H9 (cell line): ENCODE measurements at regions not wholly inside any gene's neighbourhood (a gene's known extent, or its start where the extent isn't known, plus 50 kb on each side); places are given as distances from the start of the nearest gene placed in this dataset.

Experiments
- DNase-seq: peaks from one replicate; pipeline ENCODE4 v3.0.0-alpha.2; 2017
- H2AFZ ChIP-seq: one replicate; pipeline ENCODE4 v1.6.1; 2013; ENCODE audit warnings: mild to moderate bottlenecking, low read length, control low read depth, moderate library complexity
- H2AK5ac ChIP-seq: 2 replicates; pipeline ENCODE4 v1.6.1; 2013; ENCODE audit warnings: low read length, control low read depth, mixed read lengths; ENCODE audit not compliant: insufficient read length
- H2BK120ac ChIP-seq: one replicate; pipeline ENCODE4 v1.6.1; 2013; ENCODE audit warnings: low read depth, mild to moderate bottlenecking, low read length, control low read depth, inconsistent platforms; ENCODE audit not compliant: poor library complexity, severe bottlenecking
- H2BK12ac ChIP-seq: 2 replicates; pipeline ENCODE4 v1.6.1; 2013; ENCODE audit warnings: low read length, control low read depth, mixed read lengths, low read depth; ENCODE audit not compliant: insufficient read length
- H2BK15ac ChIP-seq: 2 replicates; pipeline ENCODE4 v1.6.1; 2013; ENCODE audit warnings: low read depth, low read length, control low read depth
- H2BK20ac ChIP-seq: one replicate; pipeline ENCODE4 v1.6.1; 2013; ENCODE audit warnings: low read depth, mild to moderate bottlenecking, low read length, control low read depth, inconsistent platforms; ENCODE audit not compliant: poor library complexity, severe bottlenecking
- H2BK5ac ChIP-seq: 2 replicates; pipeline ENCODE4 v1.6.1; 2013; ENCODE audit warnings: low read length, control low read depth, mixed read lengths; ENCODE audit not compliant: insufficient read length
- H3K14ac ChIP-seq: 2 replicates; pipeline ENCODE4 v1.6.1; 2013; ENCODE audit warnings: low read length, control low read depth; ENCODE audit not compliant: insufficient read depth
- H3K18ac ChIP-seq: 2 replicates; pipeline ENCODE4 v1.6.1; 2013; ENCODE audit warnings: low read depth, mild to moderate bottlenecking, mixed read lengths, low read length, control low read depth; ENCODE audit not compliant: insufficient read length
- H3K23ac ChIP-seq: 2 replicates; pipeline ENCODE4 v1.6.1; 2013; ENCODE audit warnings: low read length, control low read depth, mixed read lengths, low read depth; ENCODE audit not compliant: insufficient read length
- H3K23me2 ChIP-seq: 2 replicates; pipeline ENCODE4 v1.6.1; 2013; ENCODE audit warnings: low read depth, mild to moderate bottlenecking, mixed read lengths, low read length, control low read depth; ENCODE audit not compliant: insufficient read length, poor library complexity, severe bottlenecking
- H3K27ac ChIP-seq: 2 replicates; pipeline ENCODE4 v1.5.1; 2013; ENCODE audit warnings: low read length, control low read depth, mixed read lengths, low read depth; ENCODE audit not compliant: insufficient read length
- H3K27me3 ChIP-seq: 2 replicates; pipeline ENCODE4 v1.6.1; 2013; ENCODE audit warnings: low read length, control low read depth, inconsistent platforms; ENCODE audit not compliant: insufficient read depth
- H3K4ac ChIP-seq: 2 replicates; pipeline ENCODE4 v1.6.1; 2013; ENCODE audit warnings: low read depth, mild to moderate bottlenecking, control low read depth, inconsistent platforms, low read length, moderate library complexity
- H3K4me1 ChIP-seq: 2 replicates; pipeline ENCODE4 v1.6.1; 2013; ENCODE audit warnings: low read length, control low read depth, inconsistent platforms; ENCODE audit not compliant: insufficient read depth
- H3K4me2 ChIP-seq: 2 replicates; pipeline ENCODE4 v1.6.1; 2013; ENCODE audit warnings: low read length, control low read depth, mixed read lengths; ENCODE audit not compliant: insufficient read length, insufficient read depth
- H3K56ac ChIP-seq: 2 replicates; pipeline ENCODE4 v1.6.1; 2013; ENCODE audit warnings: low read depth, mild to moderate bottlenecking, mixed read lengths, low read length, control low read depth; ENCODE audit not compliant: insufficient read length
- H3K79me1 ChIP-seq: 2 replicates; pipeline ENCODE4 v1.6.1; 2013; ENCODE audit warnings: low read depth, mild to moderate bottlenecking, moderate library complexity, low read length, control low read depth, inconsistent platforms; ENCODE audit not compliant: insufficient read depth, poor library complexity, severe bottlenecking
- H3K79me2 ChIP-seq: 2 replicates; pipeline ENCODE4 v1.6.1; 2013; ENCODE audit warnings: low read length, control low read depth, inconsistent platforms; ENCODE audit not compliant: insufficient read depth
- H3K9ac ChIP-seq: 2 replicates; pipeline ENCODE4 v1.6.1; 2013; ENCODE audit warnings: low read length, control low read depth, mixed read lengths; ENCODE audit not compliant: insufficient read length; ENCODE audit errors: extremely low read depth
- H3K9me3 ChIP-seq: one replicate; pipeline ENCODE4 v1.6.1; 2013; ENCODE audit warnings: low read depth, low read length, inconsistent platforms; ENCODE audit not compliant: control insufficient read depth
- H3T11ph ChIP-seq: one replicate; pipeline ENCODE4 v1.6.1; 2013; ENCODE audit warnings: mild to moderate bottlenecking, low read length, control low read depth, inconsistent platforms
- H4K20me1 ChIP-seq: one replicate; pipeline ENCODE4 v1.6.1; 2013; ENCODE audit not compliant: control insufficient read depth, insufficient read length, insufficient read depth
- H4K5ac ChIP-seq: 2 replicates; pipeline ENCODE4 v1.6.1; 2013; ENCODE audit warnings: low read depth, mild to moderate bottlenecking, mixed read lengths, low read length, control low read depth; ENCODE audit not compliant: insufficient read length
- H4K8ac ChIP-seq: replicated peaks from 2 replicates; pipeline ENCODE4 v1.6.1; 2013; ENCODE audit warnings: low read length, control low read depth, mixed read lengths, low read depth; ENCODE audit not compliant: insufficient read length
- H4K91ac ChIP-seq: 2 replicates; pipeline ENCODE4 v1.6.1; 2013; ENCODE audit warnings: low read depth, mild to moderate bottlenecking, moderate library complexity, mixed read lengths, low read length, control low read depth; ENCODE audit not compliant: insufficient read length
- H3K27ac Mint-ChIP-seq, 3 experiments: 2 replicates in 2 of 3; 3 replicates in 1 of 3; pipeline ENCODE4 v1.8.0; 2020 to 2021; ENCODE audit warnings: mixed read lengths in 3 of 3, mild to moderate bottlenecking in 1 of 3, moderate library complexity in 1 of 3
- H3K27me3 Mint-ChIP-seq: 2 replicates; pipeline ENCODE4 v1.8.0; 2021; ENCODE audit warnings: low read depth, mild to moderate bottlenecking, moderate library complexity, mixed read lengths
- H3K36me3 Mint-ChIP-seq, 3 experiments: 2 replicates in 2 of 3; 3 replicates in 1 of 3; pipeline ENCODE4 v1.8.0; 2020 to 2021; ENCODE audit warnings: low read depth in 3 of 3, mixed read lengths in 3 of 3; ENCODE audit not compliant: insufficient read depth in 1 of 3
- H3K4me1 Mint-ChIP-seq, 2 experiments: 2 replicates each; pipeline ENCODE4 v1.8.0; 2020; ENCODE audit warnings: mixed read lengths in 2 of 2
- H3K4me3 Mint-ChIP-seq, 2 experiments: 2 replicates in 1 of 2; 3 replicates in 1 of 2; pipeline ENCODE4 v1.8.0; 2020 to 2021; ENCODE audit warnings: mild to moderate bottlenecking in 2 of 2, mixed read lengths in 2 of 2, moderate library complexity in 1 of 2
- H3K9me3 Mint-ChIP-seq, 2 experiments: 2 replicates in 1 of 2; 3 replicates in 1 of 2; pipeline ENCODE4 v1.8.0; 2020; ENCODE audit warnings: mild to moderate bottlenecking in 2 of 2, mixed read lengths in 2 of 2, moderate library complexity in 1 of 2
- WGBS: extraction: QIAGEN DNeasy Blood & Tissue Kit; methylation state at CpG from one replicate; pipeline ENCODE4 v1.1.7; 2013; ENCODE audit warnings: missing lambda C conversion rate, low lambda C conversion rate, mixed read lengths; ENCODE audit not compliant: insufficient read length; ENCODE audit errors: extremely low coverage; 5-methylcytosine and 5-hydroxymethylcytosine counted together
- TF ChIP-seq, protein P1 (sequence below): fragments of 200-600 bp; sonication (generic); conservative IDR thresholded peaks from 3 replicates; pipeline ENCODE4 v1.8.0; 2021; ENCODE audit warnings: antibody characterized with exemption, mild to moderate bottlenecking

DNA sequence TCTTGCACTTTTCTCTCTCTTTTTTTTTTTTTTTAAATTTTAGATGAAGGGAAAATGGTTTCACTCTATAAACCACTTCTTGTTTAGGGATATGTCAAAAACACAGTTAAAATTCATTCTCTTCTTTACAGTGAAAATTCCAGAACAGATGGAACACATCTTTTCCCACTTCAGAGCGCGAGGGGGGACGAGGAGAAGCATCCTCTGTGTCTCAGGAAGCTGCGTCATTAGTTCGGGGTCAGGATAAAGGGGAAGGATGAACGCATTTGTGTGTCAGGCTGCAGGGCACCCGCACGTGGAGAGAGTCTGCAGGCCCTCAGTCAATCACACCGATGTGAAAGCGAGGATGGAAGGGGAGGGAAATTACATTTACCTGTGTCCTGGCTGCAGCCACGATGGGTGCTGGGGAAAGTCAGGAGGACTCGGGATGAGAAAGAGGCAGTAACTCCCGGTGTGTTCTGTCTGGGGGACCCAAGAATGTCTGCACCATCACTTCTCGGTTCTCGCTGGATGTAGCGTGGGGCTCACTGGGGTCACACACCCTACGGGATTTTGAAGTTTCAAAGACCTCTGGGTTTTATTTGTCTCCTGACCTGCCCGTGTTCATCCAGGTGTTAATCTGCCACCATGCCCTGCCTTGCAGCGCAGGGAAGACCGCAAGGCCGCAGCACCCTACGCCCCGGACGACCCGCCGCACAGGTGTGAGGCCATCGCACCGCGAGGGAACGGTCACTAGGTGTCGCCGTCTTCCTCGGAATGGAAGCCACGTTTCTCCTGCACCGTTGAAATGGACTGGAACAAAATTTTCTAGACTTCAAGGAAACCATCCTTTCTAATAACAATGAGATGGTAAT lies 66.7 kb upstream of the PITRM1 start:
- H3K23ac ChIP-seq = no peak overlapping the region
- peak overlapping the region in 1 of 3 experiments; percentile 24; a peak in 1 of 7 replicates for H3K27ac Mint-ChIP-seq
- H3K4me3 Mint-ChIP-seq = no peak overlapping the region

More for the DNA sequence above, 66.7 kb upstream of the PITRM1 start:
- peaks cover 0 to 2% of the 10 kb centered on the region in 2 experiments; a peak in 3 of 5 replicates for H3K9me3 Mint-ChIP-seq
- Histone ChIP-seq H3K27me3 (no peaks in the 10 kb centered on the region), H3T11ph (no peak overlapping the region), H2AFZ (no peak overlapping the region), H3K9ac (no peak overlapping the region), H2BK12ac (no peak overlapping the region), H3K14ac (no peak overlapping the region), H3K18ac (no peak overlapping the region), H3K79me1 (no peaks in the 10 kb centered on the region), H4K5ac (no peak overlapping the region), H3K9me3 (no peaks in the 10 kb centered on the region), H3K4ac (no peak overlapping the region), H2AK5ac (no peak overlapping the region), H3K56ac (no peak overlapping the region), H2BK5ac (no peak overlapping the region), H4K20me1 (no peaks in the 10 kb centered on the region), H4K91ac (no peak overlapping the region), H2BK15ac (no peak overlapping the region), H2BK120ac (no peak overlapping the region), H3K27ac (no peak overlapping the region), H3K79me2 (no peaks in the 10 kb centered on the region), H4K8ac (no peak overlapping the region), H3K4me2 (no peak overlapping the region), H3K4me1 (no peaks in the 10 kb centered on the region), H2BK20ac (no peak overlapping the region), H3K23me2 (no peaks in the 10 kb centered on the region)
- H3K36me3 Mint-ChIP-seq = no peaks in the 10 kb centered on the region
- DNase-seq = peak; percentile 80
- H3K27me3 Mint-ChIP-seq = peaks cover 10% of the 10 kb centered on the region
- TF ChIP-seq, protein P1, sequence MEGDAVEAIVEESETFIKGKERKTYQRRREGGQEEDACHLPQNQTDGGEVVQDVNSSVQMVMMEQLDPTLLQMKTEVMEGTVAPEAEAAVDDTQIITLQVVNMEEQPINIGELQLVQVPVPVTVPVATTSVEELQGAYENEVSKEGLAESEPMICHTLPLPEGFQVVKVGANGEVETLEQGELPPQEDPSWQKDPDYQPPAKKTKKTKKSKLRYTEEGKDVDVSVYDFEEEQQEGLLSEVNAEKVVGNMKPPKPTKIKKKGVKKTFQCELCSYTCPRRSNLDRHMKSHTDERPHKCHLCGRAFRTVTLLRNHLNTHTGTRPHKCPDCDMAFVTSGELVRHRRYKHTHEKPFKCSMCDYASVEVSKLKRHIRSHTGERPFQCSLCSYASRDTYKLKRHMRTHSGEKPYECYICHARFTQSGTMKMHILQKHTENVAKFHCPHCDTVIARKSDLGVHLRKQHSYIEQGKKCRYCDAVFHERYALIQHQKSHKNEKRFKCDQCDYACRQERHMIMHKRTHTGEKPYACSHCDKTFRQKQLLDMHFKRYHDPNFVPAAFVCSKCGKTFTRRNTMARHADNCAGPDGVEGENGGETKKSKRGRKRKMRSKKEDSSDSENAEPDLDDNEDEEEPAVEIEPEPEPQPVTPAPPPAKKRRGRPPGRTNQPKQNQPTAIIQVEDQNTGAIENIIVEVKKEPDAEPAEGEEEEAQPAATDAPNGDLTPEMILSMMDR = peak; percentile 96
- peaks cover 9 to 12% of the 10 kb centered on the region in 2 experiments for H3K4me1 Mint-ChIP-seq
- no CpG with 5 or more reads among the region's 35 CpGs for WGBS
